Panc1 (cell line): ENCODE measurements at regions not wholly inside any gene's neighbourhood (a gene's known extent, or its start where the extent isn't known, plus 50 kb on each side); places are given as distances from the start of the nearest gene placed in this dataset.

Source experiments
- CTCF ChIP-seq: fragments of 450-650 bp; IDR thresholded peaks from 2 replicates; pipeline ENCODE4 v1.5.1; 2017; ENCODE audit warnings: mild to moderate bottlenecking
- POLR2AphosphoS5 ChIP-seq: IDR thresholded peaks from 2 replicates; pipeline ENCODE4 v1.6.1; 2012; ENCODE audit warnings: mild to moderate bottlenecking, low read depth, low read length, moderate library complexity
- REST ChIP-seq, 2 experiments: IDR thresholded peaks; 2 replicates each; pipeline ENCODE4 v1.6.1; 2011 to 2012; ENCODE audit warnings: low read depth in 2 of 2, control low read depth in 1 of 2, low read length in 1 of 2, mild to moderate bottlenecking in 1 of 2, moderate library complexity in 1 of 2; ENCODE audit not compliant: insufficient read depth in 1 of 2
- SIN3A ChIP-seq: IDR thresholded peaks from 2 replicates; pipeline ENCODE4 v1.6.1; 2012; ENCODE audit warnings: low read depth, mild to moderate bottlenecking, low read length, moderate library complexity, borderline replicate concordance; ENCODE audit not compliant: insufficient read depth
- TCF7L2 ChIP-seq: IDR thresholded peaks from 2 replicates; pipeline ENCODE4 v1.6.1; 2011; ENCODE audit warnings: mild to moderate bottlenecking, low read depth, low read length, inconsistent platforms

- TF ChIP-seq CTCF (no peak), REST (IDR thresholded peaks at IDR 0.05; ENCODE audit: insufficient read depth in 1 of 2, low read depth in 2 of 2, low read length in 1 of 2) (no peak), SIN3A (no peak), TCF7L2 (no peak), POLR2AphosphoS5 (no peak)
Observed at GRCh38 chr13:34502621-34503020, 439.4 kb upstream of the NBEA start.
